MM.1S (cell line): ENCODE measurements at regions not wholly inside any gene's neighbourhood (a gene's known extent, or its start where the extent isn't known, plus 50 kb on each side); places are given as distances from the start of the nearest gene placed in this dataset.

Experiments used
- DNase-seq: peaks from one replicate; pipeline ENCODE4 v3.0.0-alpha.2; 2015
- H2AFZ ChIP-seq: fragments of 300-600 bp; sonication (generic); 2 replicates; pipeline ENCODE4 v1.6.0; 2016; ENCODE audit warnings: antibody characterized with exemption, low read length
- H3F3A ChIP-seq: fragments of 300-600 bp; sonication (generic); 2 replicates; pipeline ENCODE4 v1.6.1; 2016; ENCODE audit warnings: mild to moderate bottlenecking, antibody characterized with exemption, low read length, moderate library complexity, mixed read lengths; ENCODE audit not compliant: insufficient read depth
- H3K27ac ChIP-seq: fragments of 300-600 bp; sonication (generic); 2 replicates; pipeline ENCODE4 v1.5.1; 2016; ENCODE audit warnings: mild to moderate bottlenecking, low read length
- H3K27me3 ChIP-seq: fragments of 300-600 bp; sonication (generic); replicated peaks from 2 replicates; pipeline ENCODE4 v1.6.0; 2016; ENCODE audit warnings: low read length; ENCODE audit not compliant: insufficient read depth
- H3K36me3 ChIP-seq: fragments of 300-600 bp; sonication (generic); replicated peaks from 2 replicates; pipeline ENCODE4 v1.6.1; 2016; ENCODE audit warnings: mild to moderate bottlenecking, low read length, mixed read lengths; ENCODE audit not compliant: insufficient read depth
- H3K4me1 ChIP-seq: fragments of 300-600 bp; sonication (generic); 2 replicates; pipeline ENCODE4 v1.6.1; 2016; ENCODE audit warnings: low read length, mixed read lengths
- H3K4me2 ChIP-seq: fragments of 300-600 bp; sonication (generic); 2 replicates; pipeline ENCODE4 v1.6.0; 2016; ENCODE audit warnings: low read depth, low read length
- H3K4me3 ChIP-seq: fragments of 300-600 bp; sonication (generic); 2 replicates; pipeline ENCODE4 v1.5.1; 2016; ENCODE audit warnings: low read length, mixed read lengths
- H3K79me2 ChIP-seq: fragments of 300-600 bp; sonication (generic); 2 replicates; pipeline ENCODE4 v1.6.1; 2016; ENCODE audit warnings: mixed run types, low read length, mixed read lengths
- H3K9ac ChIP-seq: fragments of 300-600 bp; sonication (generic); 2 replicates; pipeline ENCODE4 v1.6.1; 2016; ENCODE audit warnings: low read length, mixed read lengths
- H3K9me2 ChIP-seq: fragments of 300-600 bp; sonication (generic); replicated peaks from 2 replicates; pipeline ENCODE4 v1.6.1; 2016; ENCODE audit warnings: mild to moderate bottlenecking, low read length, mixed read lengths; ENCODE audit not compliant: insufficient read depth
- H3K9me3 ChIP-seq: fragments of 300-600 bp; sonication (generic); replicated peaks from 2 replicates; pipeline ENCODE4 v1.6.1; 2016; ENCODE audit warnings: mild to moderate bottlenecking, low read length, mixed read lengths; ENCODE audit not compliant: insufficient read depth
- H4K20me1 ChIP-seq: fragments of 300-600 bp; sonication (generic); 2 replicates; pipeline ENCODE4 v1.6.1; 2016; ENCODE audit warnings: mild to moderate bottlenecking, low read length, moderate library complexity, mixed read lengths; ENCODE audit not compliant: insufficient read depth
- CTCF ChIP-seq: fragments of 300-600 bp; sonication (generic); IDR thresholded peaks from 2 replicates; pipeline ENCODE4 v1.5.1; 2016; ENCODE audit warnings: antibody characterized with exemption, low read length, mixed read lengths
- EZH2 ChIP-seq: fragments of 300-600 bp; sonication (generic); optimal IDR thresholded peaks from 2 replicates; pipeline ENCODE3; 2017; ENCODE audit warnings: low read depth, mild to moderate bottlenecking, antibody characterized with exemption, low read length, mixed read lengths
- EZH2phosphoT487 ChIP-seq: fragments of 300-600 bp; sonication (generic); IDR thresholded peaks from 2 replicates; pipeline ENCODE4 v1.6.1; 2018; ENCODE audit warnings: antibody characterized with exemption, low read length

GRCh38 chr14:98959958-98960616, 311.9 kb downstream of the BCL11B start:
- TF ChIP-seq EZH2 (no peak), EZH2phosphoT487 (no peak), CTCF (no peak)
- Histone ChIP-seq H3K9me3 (no peaks in the 10 kb centered on the region), H3K36me3 (no peaks in the 10 kb centered on the region), H2AFZ (no peak overlapping the region), H3K4me3 (no peak overlapping the region), H4K20me1 (no peaks in the 10 kb centered on the region), H3K79me2 (no peaks in the 10 kb centered on the region), H3K27me3 (no peaks in the 10 kb centered on the region), H3K9ac (no peak overlapping the region), H3K9me2 (no peaks in the 10 kb centered on the region), H3K4me1 (no peaks in the 10 kb centered on the region), H3F3A (no peaks in the 10 kb centered on the region), H3K4me2 (no peak overlapping the region), H3K27ac (no peak overlapping the region)
- no peak for DNase-seq

- H3K9ac ChIP-seq: no peak overlapping the region
- TF ChIP-seq EZH2 (no peak), EZH2phosphoT487 (no peak), CTCF (no peak)
- no peak overlapping the region for H3K4me2 ChIP-seq
- H3K27me3 ChIP-seq: no peaks in the 10 kb centered on the region
- H3K4me1 ChIP-seq: no peaks in the 10 kb centered on the region
- no peaks in the 10 kb centered on the region for H4K20me1 ChIP-seq
- H3K9me3 ChIP-seq: no peaks in the 10 kb centered on the region
- H3F3A ChIP-seq: no peaks in the 10 kb centered on the region
- H3K36me3 ChIP-seq: no peaks in the 10 kb centered on the region
- H3K27ac ChIP-seq: no peak overlapping the region
- no peak overlapping the region for H3K4me3 ChIP-seq
- H2AFZ ChIP-seq: no peak overlapping the region
- DNase-seq: no peak
- no peaks in the 10 kb centered on the region for H3K9me2 ChIP-seq
- H3K79me2 ChIP-seq: no peaks in the 10 kb centered on the region
These were observed 311.4 kb downstream of the BCL11B start for GRCh38 chr14:98960617-98961013.

- H3K36me3 ChIP-seq: no peaks in the 10 kb centered on the region
- DNase-seq: no peak
These were observed 310.8 kb downstream of the BCL11B start for GRCh38 chr14:98961191-98961590.

More at GRCh38 chr14:98961191-98961590, 310.8 kb downstream of the BCL11B start:
- no peaks in the 10 kb centered on the region for H3K27me3 ChIP-seq
- H3K4me2 ChIP-seq: no peak overlapping the region
- no peaks in the 10 kb centered on the region for H3K9me2 ChIP-seq
- H3K4me1 ChIP-seq: no peaks in the 10 kb centered on the region
- H3K79me2 ChIP-seq: no peaks in the 10 kb centered on the region
- no peaks in the 10 kb centered on the region for H3K9me3 ChIP-seq
- no peak overlapping the region for H2AFZ ChIP-seq
- no peak overlapping the region for H3K4me3 ChIP-seq
- no peak overlapping the region for H3K27ac ChIP-seq
- H3K9ac ChIP-seq: no peak overlapping the region
- no peaks in the 10 kb centered on the region for H4K20me1 ChIP-seq
- no peak for TF ChIP-seq CTCF
- no peak for TF ChIP-seq EZH2
- TF ChIP-seq EZH2phosphoT487: no peak
- no peaks in the 10 kb centered on the region for H3F3A ChIP-seq
